ENCODE measurements at regions not wholly inside any gene's neighbourhood (a gene's known extent, or its start where the extent isn't known, plus 50 kb on each side); places are given as distances from the start of the nearest gene placed in this dataset.

GRCh38 chr7:378551-379455 is 88.8 kb downstream of the FOXL3 start:
- DNase-seq (ENCODE audit: low spot score) = peak; percentile 18
- TF ChIP-seq, protein P1, sequence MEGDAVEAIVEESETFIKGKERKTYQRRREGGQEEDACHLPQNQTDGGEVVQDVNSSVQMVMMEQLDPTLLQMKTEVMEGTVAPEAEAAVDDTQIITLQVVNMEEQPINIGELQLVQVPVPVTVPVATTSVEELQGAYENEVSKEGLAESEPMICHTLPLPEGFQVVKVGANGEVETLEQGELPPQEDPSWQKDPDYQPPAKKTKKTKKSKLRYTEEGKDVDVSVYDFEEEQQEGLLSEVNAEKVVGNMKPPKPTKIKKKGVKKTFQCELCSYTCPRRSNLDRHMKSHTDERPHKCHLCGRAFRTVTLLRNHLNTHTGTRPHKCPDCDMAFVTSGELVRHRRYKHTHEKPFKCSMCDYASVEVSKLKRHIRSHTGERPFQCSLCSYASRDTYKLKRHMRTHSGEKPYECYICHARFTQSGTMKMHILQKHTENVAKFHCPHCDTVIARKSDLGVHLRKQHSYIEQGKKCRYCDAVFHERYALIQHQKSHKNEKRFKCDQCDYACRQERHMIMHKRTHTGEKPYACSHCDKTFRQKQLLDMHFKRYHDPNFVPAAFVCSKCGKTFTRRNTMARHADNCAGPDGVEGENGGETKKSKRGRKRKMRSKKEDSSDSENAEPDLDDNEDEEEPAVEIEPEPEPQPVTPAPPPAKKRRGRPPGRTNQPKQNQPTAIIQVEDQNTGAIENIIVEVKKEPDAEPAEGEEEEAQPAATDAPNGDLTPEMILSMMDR (IDR thresholded peaks at IDR 0.05; ENCODE audit: extremely low read depth, insufficient read depth, missing control alignments) = no peak
- in situ Hi-C loops (cut with MboI; ENCODE audit: low pct_unique_long_range_greater_than_20kb, low sequenced_read_pairs, unreplicated experiment) = no loop called here

DNA sequence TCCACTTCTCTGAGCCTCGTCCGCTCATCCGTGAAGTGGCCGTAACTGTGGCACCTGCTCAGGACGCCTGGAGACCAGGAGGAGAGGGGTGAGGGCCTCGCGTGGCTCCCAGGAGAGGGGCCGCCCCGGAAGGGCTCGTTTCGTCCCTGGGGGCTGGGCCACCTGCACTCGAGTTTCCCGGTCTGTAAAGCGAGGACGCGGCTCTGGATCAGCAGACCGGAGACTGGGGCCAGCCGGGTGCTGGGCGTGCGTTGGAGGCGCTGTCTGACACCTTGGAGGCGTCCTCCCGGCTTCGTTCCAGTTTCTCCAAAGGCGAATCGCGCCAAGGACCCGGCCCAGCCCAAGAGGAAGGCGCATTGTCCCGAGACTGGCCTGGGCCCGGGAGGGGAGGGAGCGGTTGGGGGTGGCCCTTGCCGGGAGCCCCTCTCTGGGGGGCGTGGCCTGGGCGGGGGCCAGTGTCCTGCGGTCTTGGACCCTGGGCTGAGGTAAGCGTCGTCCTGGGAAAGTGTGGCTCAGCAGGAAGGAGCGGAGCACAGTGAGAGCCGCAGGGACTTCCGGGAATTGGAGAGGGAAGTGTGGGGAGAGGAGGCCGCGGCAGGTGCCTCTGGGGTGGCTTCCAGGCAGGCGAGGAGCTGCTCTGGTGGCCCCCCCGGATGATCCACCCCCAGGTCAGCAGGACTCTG is 89.6 kb downstream of the FOXL3 start:
- TF ChIP-seq, protein P1 (IDR thresholded peaks at IDR 0.05; ENCODE audit: extremely low read depth, insufficient read depth, missing control alignments) = no peak
- in situ Hi-C loops (cut with MboI; ENCODE audit: low pct_unique_long_range_greater_than_20kb, low sequenced_read_pairs, unreplicated experiment) = no loop called here
- DNase-seq (ENCODE audit: low spot score) = peak; percentile 34

- TF ChIP-seq, protein P1 (IDR thresholded peaks at IDR 0.05; ENCODE audit: extremely low read depth, insufficient read depth, missing control alignments) = no peak
- peak; percentile 32 for DNase-seq (ENCODE audit: low spot score)
- in situ Hi-C loops (cut with MboI; ENCODE audit: low pct_unique_long_range_greater_than_20kb, low sequenced_read_pairs, unreplicated experiment) = no loop called here
These were observed 90.1 kb downstream of the FOXL3 start for GRCh38 chr7:380139-380485.

GRCh38 chr7:380711-381210 is 90.8 kb downstream of the FOXL3 start:
- peak; percentile 16 for DNase-seq (ENCODE audit: low spot score)
- in situ Hi-C loops (cut with MboI; ENCODE audit: low pct_unique_long_range_greater_than_20kb, low sequenced_read_pairs, unreplicated experiment) = no loop called here
- TF ChIP-seq, protein P1 (IDR thresholded peaks at IDR 0.05; ENCODE audit: extremely low read depth, insufficient read depth, missing control alignments) = no peak

DNA sequence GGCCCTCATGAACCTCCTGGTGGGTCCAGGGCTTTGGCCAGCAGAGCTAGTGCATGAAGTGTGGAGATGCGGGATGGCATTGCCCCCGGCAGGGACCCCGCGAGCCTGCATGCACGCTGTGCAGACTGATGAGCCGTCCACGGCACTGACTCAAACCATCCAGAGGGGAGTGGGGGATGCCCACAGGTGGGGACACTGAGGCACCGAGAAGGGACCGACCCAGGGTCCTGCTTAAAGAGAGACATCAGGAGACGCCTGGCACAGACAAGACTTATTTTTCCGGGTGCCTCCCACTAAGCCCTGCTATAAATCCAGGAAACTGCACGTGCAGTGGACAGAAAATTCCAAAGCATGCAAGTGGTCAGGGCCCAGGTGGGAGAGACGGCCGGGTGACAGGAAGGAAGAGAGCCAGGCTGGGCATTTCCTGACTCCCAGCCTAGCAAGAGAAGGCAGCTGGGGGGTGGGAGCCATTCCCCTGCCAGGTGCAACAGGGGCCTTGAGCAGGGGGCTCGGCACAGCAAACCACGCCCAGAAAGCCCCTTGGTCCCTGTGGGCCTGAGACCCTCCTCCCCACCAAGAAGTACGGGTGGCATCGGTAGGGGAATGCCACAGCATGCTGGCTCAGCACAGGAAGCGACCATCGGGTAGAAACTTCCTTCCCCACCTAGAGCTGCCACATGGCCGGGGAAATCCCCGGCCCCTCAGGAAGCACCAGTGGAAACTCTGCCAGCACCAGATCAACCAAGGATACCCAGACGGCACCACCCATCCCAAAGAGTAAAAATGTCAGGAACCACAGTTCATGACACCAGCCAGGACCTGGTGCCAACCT is 91.5 kb downstream of the FOXL3 start:
- in situ Hi-C loops (cut with MboI; ENCODE audit: low pct_unique_long_range_greater_than_20kb, low sequenced_read_pairs, unreplicated experiment) = no loop called here
- TF ChIP-seq, protein P1 (IDR thresholded peaks at IDR 0.05; ENCODE audit: extremely low read depth, insufficient read depth, missing control alignments) = no peak
- DNase-seq (ENCODE audit: low spot score) = no peak

DNA sequence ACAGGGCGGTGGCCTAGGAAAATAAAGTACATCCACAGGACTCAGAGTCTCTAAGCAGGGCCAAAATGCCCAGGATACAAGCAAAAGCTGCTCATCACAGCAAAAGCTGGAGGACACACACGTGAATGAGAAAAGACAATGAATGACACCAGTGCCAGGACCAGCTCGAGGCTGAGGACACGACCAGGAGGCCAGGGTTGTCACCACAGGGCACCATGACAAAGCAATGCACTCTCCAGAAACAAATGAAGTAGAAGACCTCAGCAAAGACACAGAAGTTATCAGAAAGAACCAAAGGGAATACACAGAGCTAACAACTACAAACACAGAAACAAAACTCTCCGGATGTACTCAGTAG is 92.1 kb downstream of the FOXL3 start:
- DNase-seq (ENCODE audit: low spot score) = peak; percentile 21
- TF ChIP-seq, protein P1 (IDR thresholded peaks at IDR 0.05; ENCODE audit: extremely low read depth, insufficient read depth, missing control alignments) = no peak
- in situ Hi-C loops (cut with MboI; ENCODE audit: low pct_unique_long_range_greater_than_20kb, low sequenced_read_pairs, unreplicated experiment) = no loop called here
